ENCODE measurements at regions not wholly inside any gene's neighbourhood (a gene's known extent, or its start where the extent isn't known, plus 50 kb on each side); places are given as distances from the start of the nearest gene placed in this dataset.

- no peak for DNase-seq
These were observed 171.3 kb downstream of the BCL11B start for GRCh38 chr14:99100497-99101270.

GRCh38 chr14:99101855-99102461 lies 170.0 kb downstream of the BCL11B start:
- DNase-seq = no peak

GRCh38 chr14:99116741-99117295 lies 155.2 kb downstream of the BCL11B start:
- DNase-seq = no peak

- no peak for DNase-seq
These were observed 154.3 kb downstream of the BCL11B start for GRCh38 chr14:99117671-99118045.

GRCh38 chr14:99118046-99118721 lies 153.8 kb downstream of the BCL11B start:
- no peak for DNase-seq

GRCh38 chr14:99118946-99119345 lies 153.1 kb downstream of the BCL11B start:
- no peak for DNase-seq
